GM19397 (cell line): ENCODE measurements at regions not wholly inside any gene's neighbourhood (a gene's known extent, or its start where the extent isn't known, plus 50 kb on each side); places are given as distances from the start of the nearest gene placed in this dataset.

Source experiments
- ATAC-seq: cut with Tn5 transposase; IDR thresholded peaks from one replicate; pipeline ENCODE4 v1.9.1; 2021; ENCODE audit warnings: mild to moderate bottlenecking, moderate library complexity; ENCODE audit not compliant: unreplicated experiment

DNA sequence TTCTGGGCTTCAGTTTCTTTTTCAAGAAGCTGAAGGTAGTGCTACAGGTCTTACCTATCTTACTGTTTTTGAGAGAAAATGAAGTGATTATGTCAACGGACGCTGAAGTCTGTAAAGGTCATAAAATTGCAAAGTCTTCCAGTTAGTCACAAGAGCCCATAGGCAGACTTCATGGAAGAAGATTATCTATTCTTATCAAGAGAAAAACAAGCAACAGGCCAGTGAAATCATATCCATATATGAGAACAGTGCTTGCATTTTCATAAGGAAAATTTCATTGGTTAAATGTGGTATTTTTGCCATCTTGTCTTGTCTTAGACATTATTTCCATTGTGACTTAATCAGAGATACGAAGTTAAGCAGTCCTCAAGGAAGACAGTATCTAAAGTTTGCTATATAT lies 412.7 kb upstream of the SEL1L start:
- no peak for ATAC-seq

DNA sequence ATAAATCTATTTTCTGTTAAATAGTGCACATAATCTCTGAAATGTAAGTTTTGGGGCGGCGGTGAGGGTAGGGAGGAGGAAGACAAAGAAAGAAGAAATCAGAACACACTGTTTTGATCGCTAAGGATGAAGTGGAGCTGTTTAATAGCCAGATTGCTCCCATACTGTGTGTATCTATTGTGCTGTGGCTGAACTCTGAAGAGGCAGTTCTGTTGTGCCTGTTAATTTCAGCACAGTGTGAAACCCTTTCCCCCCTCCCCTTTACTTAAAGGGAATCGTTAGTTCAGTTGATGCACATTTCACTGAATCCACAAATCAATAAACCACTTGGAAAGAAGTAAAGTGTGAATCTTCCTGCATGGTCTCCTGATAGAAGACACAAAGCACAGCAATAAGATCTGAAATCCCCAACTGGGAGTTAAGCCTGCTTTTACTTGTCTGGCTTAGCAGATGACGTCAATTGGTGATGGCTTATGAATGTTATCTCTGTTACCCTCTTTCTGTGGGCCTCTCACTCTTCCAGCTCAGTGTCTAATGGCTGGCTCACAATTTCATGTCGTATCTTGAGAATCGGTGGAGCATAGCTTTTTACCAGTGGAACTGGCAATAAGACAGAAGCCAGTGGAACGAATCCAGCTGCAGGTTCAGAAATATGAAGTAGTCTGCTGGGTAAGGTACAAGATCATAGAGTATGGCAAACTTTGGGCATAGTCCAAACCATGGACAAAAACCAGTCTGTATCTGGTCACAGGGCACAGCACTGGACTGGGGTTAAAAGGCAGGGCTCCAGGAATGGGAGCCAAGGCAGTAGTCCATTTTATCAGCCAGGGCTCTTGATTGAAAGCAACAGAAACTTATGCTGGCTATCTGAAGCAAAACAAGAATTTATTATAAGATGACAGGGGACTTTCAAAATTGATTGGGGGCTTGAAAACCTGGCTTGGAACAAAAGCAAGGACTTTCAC lies 413.5 kb upstream of the SEL1L start:
- no peak for ATAC-seq

DNA sequence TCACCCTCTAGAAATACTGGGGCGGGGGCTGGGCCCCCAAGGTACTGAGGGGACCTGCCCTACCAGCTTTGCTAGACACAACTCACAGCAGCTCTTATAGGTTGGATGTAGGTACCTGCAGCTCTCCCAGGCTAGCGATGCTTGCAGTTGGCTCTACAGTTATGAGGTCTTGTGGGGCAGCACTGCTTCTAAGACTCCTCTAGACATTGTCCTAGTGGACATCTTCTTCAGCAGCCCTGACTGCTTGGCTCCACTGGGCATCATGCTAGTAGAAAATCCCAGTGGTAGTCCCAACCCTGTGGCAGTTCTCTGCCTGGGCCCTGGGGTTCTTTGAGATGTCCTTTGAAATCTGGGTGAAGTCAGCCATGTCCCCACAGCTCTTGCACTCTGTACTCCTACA lies 419.3 kb upstream of the SEL1L start:
- ATAC-seq = no peak

DNA sequence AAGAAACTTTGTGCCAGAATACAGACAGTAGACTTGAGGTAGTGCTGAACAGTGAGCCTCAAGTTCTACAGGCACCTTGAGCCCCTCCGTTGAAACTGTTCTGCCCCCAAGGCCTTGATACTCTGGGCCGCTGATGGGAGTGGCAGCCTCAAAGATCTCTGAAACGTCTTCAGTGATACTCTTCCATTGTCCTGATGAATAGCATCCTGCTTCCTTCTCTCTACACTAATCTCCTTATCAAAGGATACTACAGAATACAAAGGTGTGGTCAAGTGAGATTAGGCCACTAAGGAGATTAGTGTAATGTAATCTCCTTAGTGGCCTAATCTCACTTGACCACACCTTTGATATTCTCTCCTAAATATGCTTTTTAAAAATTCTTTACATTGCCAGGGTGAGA lies 419.8 kb upstream of the SEL1L start:
- no peak for ATAC-seq

DNA sequence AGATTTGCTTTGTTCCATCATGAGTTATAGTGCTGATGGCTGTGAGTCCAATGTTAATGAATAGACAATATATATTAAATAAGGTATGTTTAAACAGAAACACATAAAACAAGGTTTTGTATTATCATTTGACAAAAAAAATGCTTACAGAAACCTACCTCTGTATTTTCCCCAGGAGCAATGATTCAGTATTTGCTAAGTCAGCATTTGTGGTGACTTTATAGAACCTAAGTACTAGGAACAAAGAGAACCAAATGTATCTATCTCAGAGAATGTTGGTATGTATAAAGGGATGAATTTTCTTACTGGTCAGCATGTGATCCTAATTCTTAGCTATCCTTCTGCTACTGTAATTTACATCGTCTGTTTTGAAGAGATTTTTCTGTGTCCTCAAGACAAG lies 421.5 kb upstream of the SEL1L start:
- ATAC-seq = no peak

DNA sequence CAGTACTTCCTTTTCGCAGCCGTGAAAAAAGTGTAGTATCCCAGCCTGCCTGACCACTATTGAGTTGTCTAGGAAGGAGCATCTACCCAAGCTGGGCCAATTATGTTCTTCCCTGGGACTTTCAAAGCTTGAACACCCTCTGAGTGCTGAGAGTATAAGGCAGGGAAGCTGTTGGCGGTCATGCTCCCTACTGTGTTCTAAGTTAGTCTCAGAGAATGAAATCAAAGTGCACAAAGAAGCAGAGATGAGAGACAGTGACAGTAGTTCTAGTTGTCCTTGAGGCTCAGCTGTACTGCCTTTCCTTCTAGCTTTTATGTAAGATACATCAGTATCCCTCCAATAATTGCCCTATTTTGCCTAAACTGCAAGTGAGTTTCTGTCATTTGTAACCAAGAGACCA lies 427.1 kb upstream of the SEL1L start:
- no peak for ATAC-seq

DNA sequence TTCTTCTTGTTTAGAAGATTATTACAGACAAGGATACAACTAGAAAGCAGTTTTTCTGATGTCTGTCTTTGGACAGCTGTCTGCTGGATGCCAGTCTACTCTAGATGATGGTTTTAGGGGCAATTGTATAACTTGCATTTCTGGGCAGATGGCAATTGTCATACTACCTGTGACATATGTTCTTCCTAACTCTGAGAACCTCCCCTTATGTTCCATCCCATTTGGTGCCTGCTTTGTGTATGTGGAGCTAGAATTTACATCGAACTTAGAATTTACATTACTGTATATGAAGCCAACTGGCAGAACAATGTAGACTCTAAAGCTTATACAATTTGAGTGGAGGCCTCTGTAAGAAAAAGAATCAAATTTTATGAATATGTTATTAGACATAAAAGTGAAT lies 430.2 kb upstream of the SEL1L start:
- ATAC-seq = no peak

DNA sequence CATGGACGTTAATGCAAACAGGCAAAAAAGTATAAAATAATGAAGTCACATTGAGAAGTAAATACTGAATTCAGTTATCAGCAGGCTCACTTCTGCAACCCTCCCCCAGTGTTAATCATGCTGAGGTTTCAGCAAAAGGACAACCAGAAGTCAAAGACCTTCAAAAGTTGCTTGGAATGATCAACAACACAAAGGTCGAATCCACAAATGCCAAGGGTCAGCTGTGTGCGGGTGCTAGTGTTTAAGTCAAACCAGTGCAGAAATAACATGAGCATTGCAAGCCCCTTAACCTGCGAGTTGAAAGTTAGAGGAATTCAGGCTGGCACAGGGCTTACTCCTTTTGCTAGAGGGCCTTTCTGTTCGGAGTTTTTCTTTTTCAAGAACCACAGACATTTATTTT lies 436.7 kb upstream of the SEL1L start:
- no peak for ATAC-seq

DNA sequence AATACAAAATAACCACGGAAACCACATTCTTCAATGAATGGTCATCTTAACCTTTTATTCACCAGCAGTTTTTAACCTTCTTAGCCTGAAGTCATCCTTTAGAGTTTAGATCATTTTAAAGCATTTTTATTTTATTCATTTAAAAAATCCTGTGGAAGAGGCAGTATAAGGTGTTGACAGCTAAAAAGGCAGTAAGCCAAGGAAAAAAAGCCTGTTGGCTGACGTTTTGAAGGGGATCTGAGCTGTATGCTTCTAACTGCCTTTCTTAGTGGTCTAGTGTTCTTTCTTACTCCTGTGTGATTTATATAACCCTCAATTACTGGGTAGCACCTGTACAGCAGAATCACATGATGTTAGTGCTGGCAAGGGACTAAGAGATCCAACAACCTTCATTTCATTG lies 438.3 kb upstream of the SEL1L start:
- no peak for ATAC-seq

DNA sequence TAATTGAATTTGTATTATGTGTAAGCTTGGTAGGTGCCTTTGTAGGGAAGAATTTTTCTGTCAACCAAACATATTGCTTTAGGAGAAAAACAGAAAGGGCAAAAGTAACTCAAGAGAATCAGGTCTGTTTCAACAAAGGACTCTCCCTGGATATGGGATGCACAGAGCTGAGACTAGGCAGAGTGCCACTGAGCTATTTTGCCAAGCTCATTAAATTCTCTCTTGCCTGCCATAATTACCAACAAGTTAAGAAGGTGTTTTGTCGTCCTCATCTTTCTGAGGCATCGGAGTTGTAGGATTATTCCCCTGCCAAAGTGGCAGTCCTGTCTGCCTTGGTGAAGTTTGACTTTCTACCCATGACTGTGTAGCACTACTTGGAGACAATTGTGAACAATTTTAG lies 438.9 kb upstream of the SEL1L start:
- ATAC-seq = no peak

DNA sequence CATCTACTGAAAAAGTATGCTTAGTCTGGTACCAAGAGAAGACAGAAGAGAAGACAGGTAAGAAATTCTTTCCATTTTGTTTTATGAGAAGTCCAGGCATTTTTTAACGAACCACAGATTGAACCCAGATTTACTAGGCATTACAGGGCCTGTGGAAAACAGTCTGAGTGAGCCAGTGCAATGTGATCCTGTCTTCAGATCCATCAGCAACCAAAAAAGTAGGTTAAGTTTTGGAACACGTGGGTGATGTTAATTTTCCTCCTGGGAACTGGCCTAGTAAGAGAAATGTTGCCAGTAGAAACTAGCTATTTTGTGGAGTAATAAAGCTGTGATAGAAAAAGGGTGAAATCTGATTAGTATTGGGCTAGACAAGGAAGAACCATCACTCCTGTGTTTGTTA lies 440.9 kb upstream of the SEL1L start:
- ATAC-seq = no peak

DNA sequence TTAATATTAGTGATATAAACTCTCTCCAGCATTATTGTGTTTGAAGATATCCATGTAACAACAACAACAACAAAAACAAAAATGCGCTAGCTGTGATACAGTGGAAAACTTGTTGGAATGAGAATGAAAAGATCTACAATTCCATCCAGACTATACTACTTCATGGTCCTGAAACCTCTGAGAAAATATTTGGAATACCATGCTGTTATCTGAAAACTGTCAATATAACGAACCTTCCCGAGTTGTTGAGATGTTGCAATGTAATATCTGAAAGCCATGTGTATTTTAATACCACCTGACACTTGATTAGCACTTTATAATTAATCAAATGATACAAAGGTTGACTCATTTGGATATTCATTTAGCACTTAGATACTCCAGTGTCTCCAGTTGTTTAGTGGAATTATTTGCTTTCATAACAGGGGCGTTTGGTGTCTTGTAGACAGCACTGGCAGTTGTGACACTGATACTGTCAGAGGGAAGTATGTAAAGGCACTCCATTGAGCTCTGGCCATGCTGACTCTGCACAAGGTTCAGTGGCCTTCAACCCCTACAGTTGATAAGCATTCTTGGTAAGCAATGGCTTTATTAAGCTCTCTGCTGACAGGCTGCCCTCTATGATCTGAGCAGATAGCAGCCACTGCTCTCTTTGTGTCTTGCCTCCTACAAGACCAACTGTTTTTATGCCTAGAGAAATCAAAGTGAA lies 447.1 kb upstream of the SEL1L start:
- no peak for ATAC-seq

DNA sequence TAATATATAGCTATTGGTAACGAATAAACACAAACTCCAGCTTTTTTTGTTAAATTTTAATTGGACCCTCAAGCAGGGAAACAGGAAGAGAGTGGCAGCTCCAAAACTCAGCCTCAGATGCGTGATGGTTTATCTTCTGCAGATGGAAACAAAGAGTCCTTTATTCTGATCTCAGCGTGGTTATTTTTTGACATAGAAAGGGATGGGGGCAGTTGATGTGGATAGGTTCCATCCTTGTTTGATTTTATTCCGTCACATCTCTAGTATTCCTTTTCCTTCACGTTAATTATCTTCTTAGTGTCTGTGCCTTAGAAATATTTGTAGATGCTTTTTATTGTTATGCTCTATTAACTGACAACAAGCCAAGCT lies 447.6 kb upstream of the SEL1L start:
- no peak for ATAC-seq

DNA sequence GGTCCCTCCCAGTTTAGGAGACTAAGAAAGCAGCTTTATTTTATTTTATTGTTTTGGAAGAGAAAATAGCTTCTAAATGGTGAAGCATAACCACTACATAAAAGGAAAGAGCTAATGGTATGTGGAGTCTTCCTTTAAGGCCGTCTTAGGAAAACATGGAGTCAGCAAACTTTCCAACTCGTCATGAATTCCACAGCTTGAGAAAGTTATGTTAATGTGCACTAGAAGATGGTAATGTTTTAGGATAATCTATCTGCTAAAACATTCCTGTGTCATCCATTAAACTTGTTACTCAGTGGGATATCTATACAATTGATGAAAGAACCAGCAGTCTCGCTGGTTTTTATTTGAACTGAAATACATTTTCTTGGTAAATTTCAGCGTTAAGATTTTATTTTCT lies 448.4 kb upstream of the SEL1L start:
- ATAC-seq = no peak

DNA sequence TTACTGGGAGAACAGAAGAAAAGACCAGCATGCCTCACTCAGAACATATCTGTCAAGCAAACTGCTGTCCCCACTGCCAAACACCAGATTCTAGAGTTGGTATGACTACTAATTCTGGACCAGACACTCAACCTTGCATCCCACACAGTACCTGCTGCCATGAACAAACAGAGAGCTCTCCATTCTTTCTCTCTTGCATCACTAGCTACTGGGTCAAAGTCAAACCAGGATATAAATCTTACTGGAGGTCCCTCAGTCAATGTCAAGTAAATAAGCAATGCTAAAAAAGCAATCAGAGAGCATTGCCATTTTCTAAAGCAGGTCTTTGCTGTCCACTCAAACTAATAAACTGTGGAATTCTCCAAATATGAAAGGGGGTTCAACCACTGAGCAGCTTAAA lies 452.4 kb upstream of the SEL1L start:
- no peak for ATAC-seq

DNA sequence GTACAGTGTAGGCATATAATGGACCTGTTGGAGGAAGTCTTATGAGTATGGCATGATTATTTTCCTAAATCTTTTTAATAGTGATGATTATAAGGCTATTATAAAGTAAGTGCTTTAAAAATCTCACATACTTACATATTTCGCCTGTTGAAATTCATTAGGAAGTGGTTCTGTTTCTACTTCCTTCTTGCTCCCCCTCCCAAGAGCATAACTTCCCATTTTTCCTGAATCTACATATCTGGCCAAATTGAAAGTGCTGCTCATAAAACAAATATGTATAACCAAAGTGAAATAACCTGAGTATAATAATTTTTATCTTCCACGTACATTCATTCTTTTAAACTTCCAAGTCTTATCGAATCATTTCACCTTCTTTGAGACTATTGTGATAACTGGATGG lies 455.6 kb upstream of the SEL1L start:
- ATAC-seq = no peak

DNA sequence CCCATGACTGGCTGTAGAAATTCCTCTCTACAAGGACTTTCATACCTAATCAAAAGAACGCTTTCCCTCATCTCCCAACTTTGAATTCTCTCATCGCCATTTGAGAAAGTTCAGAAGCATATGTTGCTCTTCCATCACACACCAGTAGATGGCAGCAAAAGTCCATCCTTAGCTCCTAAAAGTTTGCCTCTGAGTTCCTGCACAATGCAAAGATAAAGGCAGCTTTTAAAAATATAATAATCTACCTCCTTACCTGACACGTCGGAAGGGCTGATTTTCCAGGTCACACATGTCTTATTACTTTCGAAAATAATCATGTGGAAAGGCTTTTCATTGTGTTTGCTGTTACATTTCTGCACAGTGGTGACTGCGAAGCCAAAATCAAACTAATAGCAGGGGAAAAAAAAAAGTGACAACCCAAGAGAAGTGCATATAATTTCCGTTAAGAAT lies 456.7 kb upstream of the SEL1L start:
- peak; percentile 80 for ATAC-seq

DNA sequence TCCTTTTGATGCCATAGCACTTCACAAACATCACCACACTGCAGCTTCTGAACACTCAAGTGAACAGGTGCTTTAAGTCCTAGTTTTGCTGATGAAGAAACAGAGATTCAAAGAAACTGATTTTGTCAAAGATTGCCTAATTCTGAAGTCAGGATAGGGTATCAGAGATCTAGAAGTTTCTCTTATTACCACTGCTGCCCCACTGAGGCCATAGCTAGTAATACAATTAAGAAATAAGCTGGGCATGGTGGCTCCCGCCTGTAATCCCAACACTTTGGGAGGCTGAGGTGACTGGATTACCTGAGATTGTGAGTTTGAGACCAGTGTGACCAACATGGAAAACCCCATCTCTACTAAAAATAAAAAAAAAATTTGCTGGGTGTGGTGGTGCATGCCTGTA lies 458.3 kb upstream of the SEL1L start:
- ATAC-seq = no peak

DNA sequence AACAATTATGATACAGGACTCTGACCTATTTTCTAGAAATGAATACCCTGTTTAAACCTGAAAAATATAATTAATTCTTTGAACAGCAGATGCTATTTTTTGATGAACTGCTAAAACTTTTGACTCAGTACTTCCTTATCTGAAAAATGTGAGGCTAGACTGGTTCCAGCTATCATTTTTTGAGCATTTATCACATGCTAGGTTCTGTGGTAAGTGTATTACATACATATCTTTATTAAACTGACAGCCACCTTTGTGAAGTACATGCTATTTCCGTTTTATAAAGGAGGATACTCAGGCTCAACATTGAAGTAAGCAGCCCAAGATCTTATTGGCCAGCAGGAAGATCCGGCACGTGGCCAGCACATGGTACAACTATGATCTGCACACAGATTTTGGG lies 459.8 kb upstream of the SEL1L start:
- no peak for ATAC-seq

DNA sequence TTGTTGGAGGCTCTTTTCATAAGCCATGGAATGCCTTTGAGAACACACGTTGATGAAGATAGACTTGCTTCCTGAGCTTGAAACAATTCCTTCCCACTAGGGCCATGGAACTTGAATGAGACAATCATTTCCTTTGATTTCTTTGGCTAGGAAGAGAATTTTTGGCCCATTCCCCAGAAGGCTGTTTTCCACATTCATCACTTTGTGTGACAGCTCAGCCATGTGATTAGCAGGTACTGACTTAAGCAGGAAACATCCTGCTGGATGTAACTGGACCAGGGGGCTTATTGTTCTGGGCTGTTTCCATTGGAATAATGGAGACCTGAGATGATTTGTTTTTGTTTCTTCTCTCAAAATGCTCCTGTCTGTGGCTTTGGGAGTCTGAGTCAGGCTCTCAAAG lies 469.8 kb upstream of the SEL1L start:
- no peak for ATAC-seq

DNA sequence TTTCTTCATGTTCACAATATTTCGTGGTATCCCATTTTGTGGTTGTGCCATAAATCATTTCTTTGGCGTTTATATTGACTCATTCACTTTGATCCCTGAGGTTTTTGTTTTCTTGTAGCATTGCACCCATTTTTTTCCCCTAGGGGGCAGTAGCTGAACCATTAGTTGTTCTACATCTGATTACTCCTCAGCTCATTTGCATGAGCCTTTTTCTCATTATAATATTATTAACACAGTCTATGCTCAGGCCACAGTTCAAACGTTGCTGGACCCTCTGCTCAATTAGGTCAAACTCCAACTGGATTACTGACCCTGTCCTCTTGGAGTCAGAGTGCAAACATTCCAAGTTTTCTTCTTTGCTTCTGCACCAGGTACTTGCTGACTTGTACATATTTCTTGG lies 475.4 kb upstream of the SEL1L start:
- ATAC-seq = no peak

DNA sequence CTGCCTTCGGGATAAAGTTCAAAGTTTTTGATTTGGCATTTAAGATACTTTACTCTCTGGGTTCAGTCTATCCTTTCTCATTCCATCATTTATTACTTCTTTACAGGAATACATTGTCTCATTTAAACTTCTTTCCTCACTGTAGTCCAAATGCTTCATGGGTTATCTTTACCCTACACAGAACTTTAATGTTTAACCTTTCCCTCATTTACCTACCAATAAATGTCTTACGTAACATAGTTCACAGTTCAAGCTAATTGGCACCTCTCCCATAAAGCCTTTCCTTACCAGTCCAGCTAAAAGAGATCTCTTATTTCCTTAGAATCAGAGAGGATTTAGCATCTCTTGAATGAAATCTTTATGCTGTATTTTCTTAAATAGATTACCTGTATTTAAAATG lies 476.3 kb upstream of the SEL1L start:
- ATAC-seq = no peak
